ENCODE measurements at regions not wholly inside any gene's neighbourhood (a gene's known extent, or its start where the extent isn't known, plus 50 kb on each side); places are given as distances from the start of the nearest gene placed in this dataset.
"Not testable (repeated sequence)": the region's sequence is repeated elsewhere in the genome, so short reads cannot be mapped to it uniquely, and the experiment has no call there.

- H3K27ac ChIP-seq (ENCODE audit: control insufficient read depth, insufficient read depth); H3K36me3 ChIP-seq (ENCODE audit: control insufficient read depth in 2 of 2, insufficient read depth in 2 of 2, low read length in 1 of 2); H3K4me2 ChIP-seq (ENCODE audit: control insufficient read depth, insufficient read depth); H3K27me3 ChIP-seq (replicated peaks in 1 of 2; ENCODE audit: control insufficient read depth in 2 of 2, insufficient read depth in 2 of 2, low read length in 1 of 2); H3K79me2 ChIP-seq (ENCODE audit: control insufficient read depth, insufficient read depth, low read length); FAIRE-seq; H3K4me3 ChIP-seq; CTCF ChIA-PET; H2AFZ ChIP-seq (ENCODE audit: control insufficient read depth, low read depth, low read length); H3K4me1 ChIP-seq (ENCODE audit: control insufficient read depth, insufficient read depth, low read length); POLR2A ChIA-PET; in situ Hi-C loops (cut with MboI); H3K9me3 ChIP-seq (replicated peaks; ENCODE audit: control insufficient read depth, insufficient read depth, low read length); SMC1A ChIA-PET (ENCODE audit: uncharacterized antibody, unreplicated experiment); H3K9ac ChIP-seq (ENCODE audit: control insufficient read depth, insufficient read depth, low read length); H4K20me1 ChIP-seq (ENCODE audit: control insufficient read depth, insufficient read depth); RAD21 ChIA-PET (ENCODE audit: unreplicated experiment); BruUV-seq (replicated peaks); DNase-seq (ENCODE audit: low read depth, low spot score); ATAC-seq; intact Hi-C loops (cut with micrococcal nuclease; ENCODE audit: unreplicated experiment): not testable (repeated sequence)
- WGBS (ENCODE audit: insufficient coverage, insufficient replicate concordance, low lambda C conversion rate, missing lambda C conversion rate) = 34% methylated on average over 3 of the region's 3 CpGs
Measured at GRCh38 chrX:3172156-3172555, 130.9 kb downstream of the ARSF start.

DNA sequence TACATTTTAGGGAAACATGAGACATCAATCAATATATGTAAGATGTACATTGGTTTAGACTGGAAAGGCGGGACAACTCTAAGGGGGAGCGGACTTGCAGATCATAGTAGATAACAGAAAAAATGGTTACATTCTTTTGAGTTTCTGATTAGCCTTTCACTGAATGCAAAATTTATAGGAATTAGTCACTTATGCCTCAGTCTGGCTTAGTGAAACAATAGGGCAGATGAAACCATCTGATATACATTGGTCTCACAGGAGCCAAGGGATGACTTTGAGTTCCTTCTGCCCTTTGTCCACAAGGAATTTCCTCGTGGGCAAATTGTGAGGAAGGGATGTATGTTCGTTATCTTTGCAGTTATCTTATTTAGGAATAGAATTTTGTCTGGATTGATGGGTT lies 128.2 kb downstream of the ARSF start:
- Histone ChIP-seq H3K9me3 (replicated peaks; ENCODE audit: control insufficient read depth, insufficient read depth, low read length) (no peaks in the 10 kb centered on the region), H3K27ac (ENCODE audit: control insufficient read depth, insufficient read depth) (no peak overlapping the region), H3K4me3 (no peak overlapping the region), H4K20me1 (ENCODE audit: control insufficient read depth, insufficient read depth) (no peaks in the 10 kb centered on the region), H3K79me2 (ENCODE audit: control insufficient read depth, insufficient read depth, low read length) (no peaks in the 10 kb centered on the region), H3K4me2 (ENCODE audit: control insufficient read depth, insufficient read depth) (no peak overlapping the region), H3K27me3 (replicated peaks in 1 of 2; ENCODE audit: control insufficient read depth in 2 of 2, insufficient read depth in 2 of 2, low read length in 1 of 2) (no peaks in the 10 kb centered on the region), H3K36me3 (ENCODE audit: control insufficient read depth in 2 of 2, insufficient read depth in 2 of 2, low read length in 1 of 2) (no peaks in the 10 kb centered on the region), H3K4me1 (ENCODE audit: control insufficient read depth, insufficient read depth, low read length) (no peaks in the 10 kb centered on the region), H3K9ac (ENCODE audit: control insufficient read depth, insufficient read depth, low read length) (no peak overlapping the region), H2AFZ (ENCODE audit: control insufficient read depth, low read depth, low read length) (no peak overlapping the region)
- ATAC-seq = no peak
- in situ Hi-C loops (cut with MboI) (no loop called here), intact Hi-C loops (cut with micrococcal nuclease; ENCODE audit: unreplicated experiment) (no loop called here)
- 14% methylated on average over 4 of the region's 4 CpGs for WGBS (ENCODE audit: insufficient coverage, insufficient replicate concordance, low lambda C conversion rate, missing lambda C conversion rate)
- no TSS peak for BruUV-seq (replicated peaks)
- no peak for DNase-seq (ENCODE audit: low read depth, low spot score)
- CTCF ChIA-PET = no interaction called here
- FAIRE-seq = no peak
- RAD21 ChIA-PET (ENCODE audit: unreplicated experiment) = no interaction called here
- POLR2A ChIA-PET = no interaction called here
- SMC1A ChIA-PET (ENCODE audit: uncharacterized antibody, unreplicated experiment) = no interaction called here
- TF ChIP-seq MYB (IDR thresholded peaks at IDR 0.05; ENCODE audit: borderline replicate concordance, low read depth, low read length) (no peak), ESRRA (IDR thresholded peaks at IDR 0.05; ENCODE audit: low read length) (no peak), IRF4 (IDR thresholded peaks at IDR 0.05; ENCODE audit: low read depth, low read length) (no peak), E2F4 (IDR thresholded peaks at IDR 0.05; ENCODE audit: low read depth, low read length) (no peak), SREBF2 (IDR thresholded peaks at IDR 0.05; ENCODE audit: low read length) (no peak), ZNF592 (IDR thresholded peaks at IDR 0.05) (no peak), ZNF274 (IDR thresholded peaks at IDR 0.05; ENCODE audit: insufficient read depth, insufficient read length) (no peak), REST (IDR thresholded peaks at IDR 0.05; ENCODE audit: low read depth, low read length) (no peak), CBFB (IDR thresholded peaks at IDR 0.05; ENCODE audit: low read depth) (no peak), CHD2 (IDR thresholded peaks at IDR 0.05; ENCODE audit: borderline replicate concordance, low read depth, low read length) (no peak), FOXK2 (IDR thresholded peaks at IDR 0.05) (no peak)

Measured in GM12878 (cell line).